ENCODE measurements at regions not wholly inside any gene's neighbourhood (a gene's known extent, or its start where the extent isn't known, plus 50 kb on each side); places are given as distances from the start of the nearest gene placed in this dataset.

GRCh38 chr12:77163074-77164038, 98.0 kb upstream of the E2F7 start:
- Mint-ChIP-seq H3K36me3 (ENCODE audit: low read depth) (no peaks in the 10 kb centered on the region), H3K4me1 (no peaks in the 10 kb centered on the region), H3K4me3 (no peak overlapping the region), H3K27ac (no peak overlapping the region), H3K27me3 (no peaks in the 10 kb centered on the region)
- DNase-seq (no peak), ATAC-seq (no peak)
- no peaks in the 10 kb centered on the region for H3K9me3 ChIP-seq (ENCODE audit: control insufficient read depth, low read length, poor library complexity, severe bottlenecking)

GRCh38 chr12:77161944-77162343, 96.6 kb upstream of the E2F7 start:
- Mint-ChIP-seq H3K27ac (no peak overlapping the region), H3K4me3 (no peak overlapping the region), H3K27me3 (no peaks in the 10 kb centered on the region), H3K4me1 (no peaks in the 10 kb centered on the region), H3K36me3 (ENCODE audit: low read depth) (no peaks in the 10 kb centered on the region)
- H3K9me3 ChIP-seq (ENCODE audit: control insufficient read depth, low read length, poor library complexity, severe bottlenecking), result no peaks in the 10 kb centered on the region
- DNase-seq (no peak), ATAC-seq (no peak)

GRCh38 chr12:77160931-77161330, 95.6 kb upstream of the E2F7 start:
- H3K36me3 Mint-ChIP-seq (ENCODE audit: low read depth), result no peaks in the 10 kb centered on the region
- no peak overlapping the region for H3K4me3 Mint-ChIP-seq
- no peak for ATAC-seq
- no peaks in the 10 kb centered on the region for H3K27me3 Mint-ChIP-seq
- no peaks in the 10 kb centered on the region for H3K4me1 Mint-ChIP-seq
- no peak overlapping the region for H3K27ac Mint-ChIP-seq
- DNase-seq, result no peak
- no peaks in the 10 kb centered on the region for H3K9me3 ChIP-seq (ENCODE audit: control insufficient read depth, low read length, poor library complexity, severe bottlenecking)

GRCh38 chr12:77153706-77154105, 88.3 kb upstream of the E2F7 start:
- H3K9me3 ChIP-seq (ENCODE audit: control insufficient read depth, low read length, poor library complexity, severe bottlenecking), result no peaks in the 10 kb centered on the region
- no peak for ATAC-seq
- Mint-ChIP-seq H3K27me3 (no peaks in the 10 kb centered on the region), H3K4me1 (no peaks in the 10 kb centered on the region), H3K36me3 (ENCODE audit: low read depth) (no peaks in the 10 kb centered on the region), H3K27ac (no peak overlapping the region), H3K4me3 (no peak overlapping the region)
- DNase-seq, result no peak

GRCh38 chr12:77152623-77153193, 87.3 kb upstream of the E2F7 start:
- no peaks in the 10 kb centered on the region for H3K27me3 Mint-ChIP-seq
- no peaks in the 10 kb centered on the region for H3K36me3 Mint-ChIP-seq (ENCODE audit: low read depth)
- H3K4me3 Mint-ChIP-seq, result no peak overlapping the region
- H3K9me3 ChIP-seq (ENCODE audit: control insufficient read depth, low read length, poor library complexity, severe bottlenecking), result no peaks in the 10 kb centered on the region
- no peak overlapping the region for H3K27ac Mint-ChIP-seq
- no peak for DNase-seq
- ATAC-seq, result no peak
- H3K4me1 Mint-ChIP-seq, result no peaks in the 10 kb centered on the region

GRCh38 chr12:77151030-77151429, 85.7 kb upstream of the E2F7 start:
- DNase-seq (no peak), ATAC-seq (no peak)
- H3K27me3 Mint-ChIP-seq, result no peaks in the 10 kb centered on the region
- H3K4me1 Mint-ChIP-seq, result no peaks in the 10 kb centered on the region
- H3K9me3 ChIP-seq (ENCODE audit: control insufficient read depth, low read length, poor library complexity, severe bottlenecking), result no peaks in the 10 kb centered on the region
- no peaks in the 10 kb centered on the region for H3K36me3 Mint-ChIP-seq (ENCODE audit: low read depth)
- no peak overlapping the region for H3K4me3 Mint-ChIP-seq
- no peak overlapping the region for H3K27ac Mint-ChIP-seq

GRCh38 chr12:77133566-77133965, 68.2 kb upstream of the E2F7 start:
- Mint-ChIP-seq H3K4me1 (no peaks in the 10 kb centered on the region), H3K27ac (no peak overlapping the region), H3K27me3 (no peaks in the 10 kb centered on the region), H3K36me3 (ENCODE audit: low read depth) (no peaks in the 10 kb centered on the region), H3K4me3 (no peak overlapping the region)
- ATAC-seq (no peak), DNase-seq (no peak)
- H3K9me3 ChIP-seq (ENCODE audit: control insufficient read depth, low read length, poor library complexity, severe bottlenecking), result no peaks in the 10 kb centered on the region

- no peaks in the 10 kb centered on the region for H3K4me1 Mint-ChIP-seq
- no peak overlapping the region for H3K4me3 Mint-ChIP-seq
- H3K36me3 Mint-ChIP-seq (ENCODE audit: low read depth), result no peaks in the 10 kb centered on the region
- no peaks in the 10 kb centered on the region for H3K9me3 ChIP-seq (ENCODE audit: control insufficient read depth, low read length, poor library complexity, severe bottlenecking)
- no peak overlapping the region for H3K27ac Mint-ChIP-seq
- no peaks in the 10 kb centered on the region for H3K27me3 Mint-ChIP-seq
- no peak for DNase-seq
- ATAC-seq, result no peak
Measured at GRCh38 chr12:77131977-77132490, 66.7 kb upstream of the E2F7 start.

- Mint-ChIP-seq H3K27me3 (peaks cover 3% of the 10 kb centered on the region), H3K36me3 (ENCODE audit: low read depth) (no peaks in the 10 kb centered on the region), H3K27ac (no peak overlapping the region), H3K4me3 (no peak overlapping the region), H3K4me1 (no peaks in the 10 kb centered on the region)
- no peaks in the 10 kb centered on the region for H3K9me3 ChIP-seq (ENCODE audit: control insufficient read depth, low read length, poor library complexity, severe bottlenecking)
- ATAC-seq (no peak), DNase-seq (no peak)
Measured at GRCh38 chr12:77130193-77130592, 64.8 kb upstream of the E2F7 start.

GRCh38 chr12:77124767-77125166, 59.4 kb upstream of the E2F7 start:
- no peaks in the 10 kb centered on the region for H3K4me1 Mint-ChIP-seq
- ATAC-seq, result no peak
- no peak for DNase-seq
- peaks cover 15% of the 10 kb centered on the region for H3K27me3 Mint-ChIP-seq
- no peaks in the 10 kb centered on the region for H3K36me3 Mint-ChIP-seq (ENCODE audit: low read depth)
- no peaks in the 10 kb centered on the region for H3K9me3 ChIP-seq (ENCODE audit: control insufficient read depth, low read length, poor library complexity, severe bottlenecking)
- no peak overlapping the region for H3K27ac Mint-ChIP-seq
- H3K4me3 Mint-ChIP-seq, result no peak overlapping the region

- ATAC-seq, result no peak
- H3K4me1 Mint-ChIP-seq, result no peaks in the 10 kb centered on the region
- peaks cover 15% of the 10 kb centered on the region for H3K27me3 Mint-ChIP-seq
- no peaks in the 10 kb centered on the region for H3K9me3 ChIP-seq (ENCODE audit: control insufficient read depth, low read length, poor library complexity, severe bottlenecking)
- no peak overlapping the region for H3K4me3 Mint-ChIP-seq
- no peak for DNase-seq
- H3K36me3 Mint-ChIP-seq (ENCODE audit: low read depth), result no peaks in the 10 kb centered on the region
- H3K27ac Mint-ChIP-seq, result no peak overlapping the region
Measured at GRCh38 chr12:77122661-77123060, 57.3 kb upstream of the E2F7 start.

- DNase-seq (no peak), ATAC-seq (no peak)
- no peaks in the 10 kb centered on the region for H3K36me3 Mint-ChIP-seq (ENCODE audit: low read depth)
- H3K4me1 Mint-ChIP-seq, result no peaks in the 10 kb centered on the region
- H3K9me3 ChIP-seq (ENCODE audit: control insufficient read depth, low read length, poor library complexity, severe bottlenecking), result no peaks in the 10 kb centered on the region
- H3K27me3 Mint-ChIP-seq, result peaks cover 15% of the 10 kb centered on the region
- no peak overlapping the region for H3K4me3 Mint-ChIP-seq
- H3K27ac Mint-ChIP-seq, result no peak overlapping the region
Measured at GRCh38 chr12:77122236-77122635, 56.9 kb upstream of the E2F7 start.

GRCh38 chr12:77120156-77121085, 55.1 kb upstream of the E2F7 start:
- Mint-ChIP-seq H3K27ac (no peak overlapping the region), H3K36me3 (ENCODE audit: low read depth) (no peaks in the 10 kb centered on the region), H3K4me3 (no peak overlapping the region), H3K4me1 (no peaks in the 10 kb centered on the region), H3K27me3 (peaks cover 14% of the 10 kb centered on the region)
- H3K9me3 ChIP-seq (ENCODE audit: control insufficient read depth, low read length, poor library complexity, severe bottlenecking), result no peaks in the 10 kb centered on the region
- ATAC-seq, result no peak
- no peak for DNase-seq

Measured in T-helper 17 cell (primary cell).